DND-41 (cell line): ENCODE measurements at regions not wholly inside any gene's neighbourhood (a gene's known extent, or its start where the extent isn't known, plus 50 kb on each side); places are given as distances from the start of the nearest gene placed in this dataset.

Experiments used
- CTCF ChIP-seq: IDR thresholded peaks from 2 replicates; pipeline ENCODE4 v1.5.1; 2012; ENCODE audit warnings: borderline replicate concordance, low read length, moderate library complexity, mild to moderate bottlenecking; ENCODE audit not compliant: poor library complexity, severe bottlenecking; ENCODE audit errors: extremely low read depth
- EZH2 ChIP-seq: IDR thresholded peaks from 3 replicates; pipeline ENCODE4 v1.6.1; 2012; ENCODE audit warnings: borderline replicate concordance, low read depth, mild to moderate bottlenecking, moderate library complexity, low read length, inconsistent platforms; ENCODE audit not compliant: severe bottlenecking

- TF ChIP-seq EZH2 = no peak
- no peak for TF ChIP-seq CTCF
These were observed 249.5 kb downstream of the GPM6A start for GRCh38 chr4:175562542-175562941.
